ENCODE measurements at regions not wholly inside any gene's neighbourhood (a gene's known extent, or its start where the extent isn't known, plus 50 kb on each side); places are given as distances from the start of the nearest gene placed in this dataset.
"Not testable (repeated sequence)": the region's sequence is repeated elsewhere in the genome, so short reads cannot be mapped to it uniquely, and the experiment has no call there.

GRCh38 chr6:4259391-4259790, 124.0 kb upstream of the ECI2 start:
- WGBS, 2 donors: 38 to 66% methylated on average over 4 of the region's 4 CpGs
- H3K9me3 ChIP-seq: no peaks in the 10 kb centered on the region
- peaks cover 0 to under 1% (median under 1%) of the 10 kb centered on the region in 4 donors for H3K4me1 ChIP-seq
- H3K4me3 ChIP-seq: no peak overlapping the region
- no peak overlapping the region for H3K27ac ChIP-seq
- DNase-seq: no peak
- H3K27me3 ChIP-seq: no peaks in the 10 kb centered on the region
- intact Hi-C loops (cut with DNase I): no loop called here
- TF ChIP-seq POLR2A (IDR thresholded peaks at IDR 0.05) (no peak), CTCF (IDR thresholded peaks at IDR 0.05) (no peak), EP300 (IDR thresholded peaks at IDR 0.05) (no peak), POLR2AphosphoS5 (IDR thresholded peaks at IDR 0.05) (no peak)
- H3K36me3 ChIP-seq: no peaks in the 10 kb centered on the region

GRCh38 chr6:4258733-4259132, 123.4 kb upstream of the ECI2 start:
- Histone ChIP-seq H3K27ac (no peak overlapping the region), H3K27me3 (no peaks in the 10 kb centered on the region), H3K4me3 (no peak overlapping the region), H3K9me3 (no peaks in the 10 kb centered on the region), H3K4me1 (peaks cover 0 to 7% (median 7%) of the 10 kb centered on the region in 4 donors), H3K36me3 (no peaks in the 10 kb centered on the region)
- WGBS, 2 donors: 70 to 77% methylated on average over 5 of the region's 5 CpGs
- DNase-seq: no peak
- intact Hi-C loops (cut with DNase I): no loop called here
- TF ChIP-seq POLR2AphosphoS5 (IDR thresholded peaks at IDR 0.05): no peak
- no peak for TF ChIP-seq CTCF (IDR thresholded peaks at IDR 0.05)
- no peak for TF ChIP-seq POLR2A (IDR thresholded peaks at IDR 0.05)
- no peak for TF ChIP-seq EP300 (IDR thresholded peaks at IDR 0.05)

- Histone ChIP-seq H3K36me3 (no peaks in the 10 kb centered on the region), H3K27me3 (no peaks in the 10 kb centered on the region), H3K4me3 (no peak overlapping the region), H3K27ac (no peak overlapping the region), H3K4me1 (peaks cover 0 to 17% (median 16%) of the 10 kb centered on the region in 4 donors), H3K9me3 (no peaks in the 10 kb centered on the region)
- WGBS, 2 donors: 90 to 91% methylated on average over 3 of the region's 3 CpGs
- intact Hi-C loops (cut with DNase I): no loop called here
- no peak for DNase-seq
- TF ChIP-seq CTCF (IDR thresholded peaks at IDR 0.05) (no peak), POLR2AphosphoS5 (IDR thresholded peaks at IDR 0.05) (no peak), POLR2A (IDR thresholded peaks at IDR 0.05) (no peak), EP300 (IDR thresholded peaks at IDR 0.05) (no peak)
Observed at GRCh38 chr6:4256969-4257368, 121.6 kb upstream of the ECI2 start.

- H3K27me3 ChIP-seq: no peaks in the 10 kb centered on the region
- H3K9me3 ChIP-seq: no peaks in the 10 kb centered on the region
- TF ChIP-seq POLR2AphosphoS5 (IDR thresholded peaks at IDR 0.05) (peak in 2 of 4 donors; percentile 68 to 72), EP300 (IDR thresholded peaks at IDR 0.05) (no peak), CTCF (IDR thresholded peaks at IDR 0.05) (peak in 2 of 4 experiments; percentile 41 to 50), POLR2A (IDR thresholded peaks at IDR 0.05) (no peak)
- peaks cover 0 to 17% (median 16%) of the 10 kb centered on the region in 4 donors for H3K4me1 ChIP-seq
- DNase-seq: no peak
- no peak overlapping the region for H3K4me3 ChIP-seq
- H3K27ac ChIP-seq: peak overlapping the region; percentile 1 to 77 (median 62)
- intact Hi-C loops (cut with DNase I): no loop called here
- no peaks in the 10 kb centered on the region for H3K36me3 ChIP-seq
- 20 to 37% methylated on average over 5 of the region's 5 CpGs for WGBS, 2 donors
Observed at GRCh38 chr6:4253604-4254231, 118.3 kb upstream of the ECI2 start.

- WGBS, 2 donors: 92 to 95% methylated on average over 5 of the region's 5 CpGs
- DNase-seq; intact Hi-C loops (cut with DNase I); H3K27ac ChIP-seq; H3K4me3 ChIP-seq; H3K36me3 ChIP-seq; H3K9me3 ChIP-seq; H3K27me3 ChIP-seq: not testable (repeated sequence)
- peaks cover 0 to 17% (median 16%) of the 10 kb centered on the region in 4 donors for H3K4me1 ChIP-seq
Observed at GRCh38 chr6:4252445-4252844, 117.1 kb upstream of the ECI2 start.

All from sigmoid colon (tissue), 6 donors.